Central memory CD4-positive, alpha-beta T cell (primary cell): ENCODE measurements at regions not wholly inside any gene's neighbourhood (a gene's known extent, or its start where the extent isn't known, plus 50 kb on each side); places are given as distances from the start of the nearest gene placed in this dataset.

Experiments used
- DNase-seq: peaks from one replicate; pipeline ENCODE4 v3.0.0; 2022

DNA sequence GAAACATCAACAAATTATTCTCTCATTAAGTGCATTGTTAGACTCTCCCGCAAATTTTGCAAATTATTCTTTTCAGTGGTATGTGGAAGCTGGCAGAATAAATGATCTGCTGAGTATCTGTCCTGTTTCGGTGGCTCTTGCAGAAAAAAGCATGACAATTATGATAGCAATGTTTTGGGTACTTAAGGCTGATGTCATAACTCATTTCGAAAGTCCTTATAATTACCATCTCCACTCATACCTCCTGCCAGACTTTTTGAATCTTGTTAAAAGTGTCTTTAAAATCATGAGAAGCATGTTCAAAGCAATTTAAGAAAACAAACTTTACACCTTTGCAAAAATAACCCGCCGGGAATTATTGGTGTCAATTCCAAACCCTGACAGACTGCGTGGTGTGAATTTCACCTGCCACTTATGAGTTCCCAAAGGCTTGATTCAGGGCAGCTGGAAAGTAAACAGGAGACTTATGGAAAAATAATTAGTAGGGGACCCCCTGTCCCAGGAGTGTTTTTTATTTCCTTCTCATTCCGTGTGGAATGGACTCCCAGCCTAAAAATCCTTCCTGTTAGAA is 87.6 kb upstream of the E2F3 start:
- DNase-seq: no peak

GRCh38 chr6:20314866-20315845 is 86.5 kb upstream of the E2F3 start:
- DNase-seq: no peak

GRCh38 chr6:20317430-20317829 is 84.2 kb upstream of the E2F3 start:
- DNase-seq: no peak

GRCh38 chr6:20318851-20319387 is 82.8 kb upstream of the E2F3 start:
- no peak for DNase-seq

DNA sequence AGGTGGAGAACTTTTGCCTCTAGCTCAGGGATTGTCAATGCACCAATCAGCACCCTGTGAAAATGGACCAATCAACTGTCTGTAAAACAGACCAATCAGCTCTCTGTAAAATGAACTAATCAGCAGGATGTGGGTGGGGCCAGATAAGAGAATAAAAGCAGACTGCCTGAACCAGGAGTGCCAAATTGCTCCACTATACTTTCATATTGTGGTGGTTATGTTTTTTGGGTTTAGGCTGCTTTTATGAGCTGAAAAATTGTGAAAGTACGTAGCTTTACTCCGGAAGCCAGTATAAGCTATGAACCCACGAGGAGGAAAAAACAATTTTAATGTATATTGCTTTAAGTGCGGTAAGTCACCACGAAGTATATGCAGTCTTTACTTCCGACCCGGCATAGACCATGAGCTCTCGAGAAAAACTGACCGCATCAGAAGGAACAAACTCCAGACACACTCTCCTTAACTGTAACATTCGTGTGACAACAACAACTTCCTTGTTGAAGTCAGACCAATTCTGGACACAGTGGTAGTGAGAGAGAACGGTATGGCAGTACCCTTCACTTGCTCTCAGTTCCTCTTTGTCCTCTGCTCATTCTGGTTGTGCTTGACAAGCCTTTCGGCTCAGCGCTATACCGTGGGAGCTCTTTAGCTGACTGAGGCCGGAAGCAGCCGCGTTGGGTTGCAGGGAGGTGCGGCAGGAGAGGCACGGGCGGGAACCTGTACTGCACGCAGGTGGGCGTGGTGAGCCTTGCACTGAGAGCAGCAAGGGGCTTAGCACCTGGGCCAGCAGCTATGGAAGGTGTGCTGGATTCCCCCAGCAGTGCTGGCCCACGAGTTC is 81.9 kb upstream of the E2F3 start:
- DNase-seq: peak; percentile 80

- DNase-seq: no peak
Observed at GRCh38 chr6:20325641-20326421, 75.8 kb upstream of the E2F3 start.

DNA sequence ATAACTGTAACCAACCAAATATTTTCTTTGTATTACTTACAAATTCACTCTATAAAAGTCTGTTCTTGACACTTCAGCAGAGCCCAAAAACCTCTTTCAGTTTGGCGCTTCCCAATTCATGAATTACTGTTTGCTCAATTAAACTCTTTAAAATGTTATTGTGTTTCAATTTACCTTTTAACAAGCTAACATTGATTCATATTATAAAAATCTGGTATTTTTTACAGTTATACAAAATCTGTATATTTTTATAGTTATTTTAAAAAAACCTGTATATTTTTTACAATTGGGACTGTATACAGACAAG is 75.3 kb upstream of the E2F3 start:
- DNase-seq: no peak

DNA sequence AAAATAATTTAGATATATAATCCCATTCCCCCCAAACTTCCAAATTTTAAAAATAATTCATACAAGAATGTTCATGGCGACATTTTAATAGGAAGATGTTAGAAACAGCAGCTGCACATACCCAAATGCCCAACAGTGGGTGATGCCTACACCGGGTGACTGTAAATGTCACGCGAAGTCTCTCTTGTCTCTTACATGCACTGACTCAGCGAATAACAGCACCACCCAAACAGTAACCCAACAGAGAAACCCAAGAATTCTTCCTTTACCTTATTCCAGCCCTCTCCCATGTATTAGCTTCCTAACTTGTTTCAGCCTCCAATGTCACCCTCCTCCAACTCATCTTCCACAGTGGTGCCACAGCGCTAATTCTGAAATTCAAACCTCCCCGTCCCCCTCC is 74.5 kb upstream of the E2F3 start:
- DNase-seq: no peak

DNA sequence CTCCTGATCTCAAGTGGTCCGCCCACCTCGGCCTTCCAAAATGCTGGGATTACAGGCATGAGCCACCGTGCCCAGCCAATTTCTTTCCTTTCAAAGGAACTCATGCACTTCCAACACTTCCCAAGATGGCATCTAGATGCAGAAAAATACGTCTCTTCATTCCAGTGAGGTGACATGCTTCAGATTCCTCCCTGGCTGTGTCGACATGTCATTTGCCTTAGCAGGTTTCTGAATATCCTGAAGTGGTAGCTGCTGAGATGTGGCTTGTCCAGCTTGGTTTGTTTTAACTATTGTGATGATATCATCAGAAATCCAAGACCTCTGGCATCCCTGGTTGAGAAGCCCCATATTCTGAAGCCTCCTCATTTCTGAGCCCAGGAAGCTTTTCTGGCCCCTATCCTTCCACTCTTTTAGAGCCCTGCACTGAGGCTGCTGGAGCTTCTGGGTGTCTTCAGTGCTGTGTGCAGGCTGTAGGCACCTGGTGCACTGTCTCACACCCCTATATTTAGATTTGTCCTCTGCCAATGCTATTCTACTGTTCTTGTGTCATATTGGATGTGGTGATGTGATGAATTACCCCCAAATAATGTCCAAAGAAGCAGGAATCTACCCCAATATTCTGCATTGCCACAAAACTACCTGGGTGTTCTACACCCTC is 73.3 kb upstream of the E2F3 start:
- no peak for DNase-seq

- no peak for DNase-seq
Observed at GRCh38 chr6:20328924-20329300, 72.8 kb upstream of the E2F3 start.

GRCh38 chr6:20331042-20331441 is 70.6 kb upstream of the E2F3 start:
- DNase-seq: no peak

- DNase-seq: no peak
Observed at GRCh38 chr6:20331625-20332024, 70.1 kb upstream of the E2F3 start.

- DNase-seq: no peak
Observed at GRCh38 chr6:20332441-20333006, 69.2 kb upstream of the E2F3 start.

DNA sequence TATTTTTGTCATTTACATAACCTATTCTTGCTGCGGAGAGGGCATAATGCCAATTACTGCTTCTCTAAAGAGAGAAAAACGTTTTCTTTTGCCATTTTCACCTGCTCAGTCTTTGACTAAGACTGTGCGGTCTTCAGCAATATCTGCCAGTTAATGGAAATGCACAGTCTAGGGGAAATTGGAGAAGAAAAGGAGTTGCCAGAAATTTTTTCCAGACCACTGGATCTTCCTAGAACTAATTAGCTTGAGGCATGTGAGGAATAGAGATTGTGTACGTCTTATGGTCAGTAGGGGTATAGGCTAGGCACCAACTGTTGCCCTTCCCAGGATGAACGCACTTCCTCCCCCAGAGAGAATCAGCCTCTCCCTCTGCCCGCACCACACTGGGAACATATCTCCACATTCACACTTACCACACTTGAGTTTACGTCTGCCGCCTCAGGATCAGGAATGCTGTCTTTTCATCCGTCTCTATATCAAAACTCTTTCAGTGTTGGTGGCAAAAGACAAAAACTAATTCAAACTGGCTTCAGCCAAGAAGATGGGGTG is 67.9 kb upstream of the E2F3 start:
- no peak for DNase-seq

- DNase-seq: no peak
Observed at GRCh38 chr6:20334334-20334733, 67.3 kb upstream of the E2F3 start.

DNA sequence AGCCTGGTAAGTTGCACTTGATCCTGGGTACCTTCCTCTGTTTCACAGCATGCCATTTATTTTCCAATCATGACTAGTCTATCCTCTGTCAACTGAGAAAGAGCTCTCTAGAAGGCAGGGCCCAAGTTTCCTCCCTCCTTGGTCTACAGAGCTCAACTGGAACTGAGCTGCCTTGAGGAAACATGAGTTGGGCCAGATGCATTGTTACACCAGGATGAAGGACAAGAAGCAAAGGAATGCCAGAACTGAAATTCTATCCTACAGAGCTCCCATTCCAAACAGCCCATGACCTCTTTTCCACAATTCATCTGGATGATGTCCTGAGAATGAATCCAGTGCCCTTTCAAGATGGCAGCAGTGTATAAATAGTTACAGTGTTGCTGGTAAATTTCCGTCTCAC is 66.7 kb upstream of the E2F3 start:
- no peak for DNase-seq

DNA sequence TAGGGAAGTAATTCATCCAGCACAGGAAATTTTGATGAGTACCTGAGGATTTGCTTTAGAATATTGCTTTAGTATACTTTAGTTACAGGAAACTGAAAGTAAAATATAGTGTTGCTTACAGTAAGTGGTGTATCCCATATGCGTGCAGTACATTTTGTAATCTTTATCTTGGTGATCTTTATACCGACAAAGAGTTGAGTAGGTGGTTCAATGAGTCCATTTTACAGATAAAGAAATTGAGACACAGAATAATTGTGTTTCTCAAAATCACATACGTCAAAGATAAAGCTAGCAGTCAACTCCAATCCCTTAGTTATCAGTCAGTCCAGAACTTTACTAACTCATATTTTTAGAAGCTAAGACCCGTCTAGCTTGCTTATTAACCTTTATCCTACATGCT is 65.8 kb upstream of the E2F3 start:
- DNase-seq: no peak

DNA sequence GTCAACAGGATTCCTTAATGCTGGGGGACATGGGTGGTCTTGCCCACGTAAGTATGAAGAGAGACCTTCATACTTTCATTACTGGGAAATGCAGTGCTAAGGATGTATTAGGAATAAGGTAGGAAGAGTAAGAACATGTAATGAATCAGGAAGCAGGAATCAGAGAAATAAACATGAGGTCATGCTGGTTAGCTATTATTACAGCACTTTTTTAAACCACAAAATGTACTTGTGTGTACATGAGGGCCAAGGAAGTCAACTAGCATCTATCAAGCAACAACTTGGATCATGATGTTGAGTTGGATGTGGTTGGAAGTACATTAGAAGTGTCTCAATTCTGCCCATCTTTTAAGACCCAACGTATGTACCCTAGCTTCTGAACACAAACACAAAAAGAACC is 63.5 kb upstream of the E2F3 start:
- no peak for DNase-seq

- no peak for DNase-seq
Observed at GRCh38 chr6:20340068-20340848, 61.4 kb upstream of the E2F3 start.

GRCh38 chr6:20341096-20341495 is 60.6 kb upstream of the E2F3 start:
- no peak for DNase-seq

GRCh38 chr6:20341564-20341963 is 60.1 kb upstream of the E2F3 start:
- DNase-seq: no peak
